OCI-LY3 (cell line): ENCODE measurements at regions not wholly inside any gene's neighbourhood (a gene's known extent, or its start where the extent isn't known, plus 50 kb on each side); places are given as distances from the start of the nearest gene placed in this dataset.
A peak's percentile ranks its signal among the peaks of the same experiment; 100 is the strongest.

Experiments used
- H2AFZ ChIP-seq: fragments of 200-600, 300-600 bp; shearing (Covaris generic); 2 replicates; pipeline ENCODE4 v1.6.0; 2014; ENCODE audit warnings: antibody characterized with exemption, low read depth, low read length
- H3K27ac ChIP-seq: fragments of 200-600, 300-600 bp; sonication (generic); 2 replicates; pipeline ENCODE4 v1.5.1; 2014; ENCODE audit warnings: mild to moderate bottlenecking, low read length, moderate library complexity, mixed read lengths
- H3K27me3 ChIP-seq: fragments of 200-600, 300-600 bp; sonication (generic); 2 replicates; pipeline ENCODE4 v1.6.1; 2014; ENCODE audit warnings: low read depth, low read length, mixed read lengths
- H3K36me3 ChIP-seq: fragments of 200-600, 300-600 bp; sonication (generic); replicated peaks from 2 replicates; pipeline ENCODE3; 2014; ENCODE audit warnings: low read depth, low read length, mixed read lengths
- H3K4me1 ChIP-seq: fragments of 300-600, 200-600 bp; sonication (generic); 2 replicates; pipeline ENCODE4 v1.6.1; 2014; ENCODE audit warnings: low read length, mixed read lengths
- H3K4me2 ChIP-seq: fragments of 200-600, 300-600 bp; sonication (generic); 2 replicates; pipeline ENCODE4 v1.6.1; 2014; ENCODE audit warnings: low read length, mixed read lengths
- H3K4me3 ChIP-seq: fragments of 300-600, 200-600 bp; sonication (generic); 2 replicates; pipeline ENCODE4 v1.5.1; 2014; ENCODE audit warnings: antibody characterized with exemption, mild to moderate bottlenecking, low read length, moderate library complexity
- H3K79me2 ChIP-seq: fragments of 300-600, 200-600 bp; shearing (Covaris generic); 2 replicates; pipeline ENCODE4 v1.6.1; 2014; ENCODE audit warnings: mild to moderate bottlenecking, low read length, mixed read lengths
- H3K9ac ChIP-seq: fragments of 300-600, 200-600 bp; shearing (Covaris generic); 2 replicates; pipeline ENCODE4 v1.6.0; 2014; ENCODE audit warnings: mild to moderate bottlenecking, low read length, moderate library complexity
- H3K9me3 ChIP-seq: fragments of 200-600, 300-600 bp; shearing (Covaris generic); 2 replicates; pipeline ENCODE4 v1.6.1; 2014; ENCODE audit warnings: low read length, mixed read lengths; ENCODE audit not compliant: insufficient read depth
- H4K20me1 ChIP-seq: fragments of 200-600, 300-600 bp; sonication (generic); 2 replicates; pipeline ENCODE4 v1.6.1; 2016; ENCODE audit warnings: low read length, mixed read lengths; ENCODE audit not compliant: insufficient read depth
- CTCF ChIP-seq: fragments of 200-600, 300-600 bp; sonication (generic); IDR thresholded peaks from 2 replicates; pipeline ENCODE4 v1.5.1; 2014; ENCODE audit warnings: antibody characterized with exemption, low read length, low read depth
- EZH2phosphoT487 ChIP-seq: fragments of 200-600 bp; shearing (Covaris generic); IDR thresholded peaks from 2 replicates; pipeline ENCODE4 v1.6.1; 2018; ENCODE audit warnings: antibody characterized with exemption, mixed run types, low read depth

- Histone ChIP-seq H3K9ac (no peak overlapping the region), H3K9me3 (peaks cover 8% of the 10 kb centered on the region), H3K4me2 (no peak overlapping the region), H3K79me2 (no peaks in the 10 kb centered on the region), H3K36me3 (peaks cover 8% of the 10 kb centered on the region), H3K4me3 (no peak overlapping the region), H3K27me3 (0 out of 2 replicates have a peak, but pooled peaks cover 3% of the 10 kb centered on the region), H3K27ac (no peak overlapping the region), H2AFZ (no peak overlapping the region), H3K4me1 (peaks cover 21% of the 10 kb centered on the region), H4K20me1 (no peaks in the 10 kb centered on the region)
- TF ChIP-seq CTCF (no peak), EZH2phosphoT487 (no peak)
These were observed 107.0 kb upstream of the CD55 start for GRCh38 chr1:207214453-207214852.

GRCh38 chr1:207217778-207218511 is 103.5 kb upstream of the CD55 start:
- Histone ChIP-seq H3K36me3 (peaks cover 8% of the 10 kb centered on the region), H3K27me3 (peaks cover 14% of the 10 kb centered on the region), H3K9me3 (peaks cover 8% of the 10 kb centered on the region), H2AFZ (peak overlapping the region; percentile 5; the same call in 1 of the 2 replicates), H3K4me1 (peaks cover 21% of the 10 kb centered on the region), H3K9ac (no peak overlapping the region), H3K4me3 (peak overlapping the region; percentile 26), H3K27ac (no peak overlapping the region), H3K79me2 (no peaks in the 10 kb centered on the region), H4K20me1 (no peaks in the 10 kb centered on the region), H3K4me2 (peak overlapping the region; percentile 63)
- no peak for TF ChIP-seq CTCF

- peak overlapping the region; percentile 63 for H3K4me2 ChIP-seq
- H3K27me3 ChIP-seq: peaks cover 20% of the 10 kb centered on the region
- H3K9ac ChIP-seq: no peak overlapping the region
- H4K20me1 ChIP-seq: no peaks in the 10 kb centered on the region
- H3K79me2 ChIP-seq: no peaks in the 10 kb centered on the region
- peak overlapping the region; percentile 26 for H3K4me3 ChIP-seq
- TF ChIP-seq EZH2phosphoT487 (no peak), CTCF (no peak)
- H3K4me1 ChIP-seq: peaks cover 21% of the 10 kb centered on the region
- H3K9me3 ChIP-seq: peaks cover 8% of the 10 kb centered on the region
- no peak overlapping the region for H3K27ac ChIP-seq
- H3K36me3 ChIP-seq: peaks cover 8% of the 10 kb centered on the region
- no peak overlapping the region for H2AFZ ChIP-seq
These were observed 102.7 kb upstream of the CD55 start for GRCh38 chr1:207218512-207219362.
